IMR-90 (cell line): ENCODE measurements at regions not wholly inside any gene's neighbourhood (a gene's known extent, or its start where the extent isn't known, plus 50 kb on each side); places are given as distances from the start of the nearest gene placed in this dataset.

Source experiments
- ATAC-seq: fragments of 200-7000 bp; cut with Tn5 transposase; 2 replicates; pipeline ENCODE4 v1.9.1; 2020; ENCODE audit warnings: low read depth, mild to moderate bottlenecking, moderate library complexity
- BruUV-seq: library from RNA; stranded (reverse); fragments of 400-500 nt; replicated peaks from 2 replicates; lab custom pipeline; 2021; lab: Mats Ljungman, UMichigan
- CTCF ChIA-PET: fragments of 300-600 bp; formaldehyde crosslinking; extraction: SDS; loops from one replicate; lab custom pipeline; 2021; ENCODE audit warnings: antibody characterized with exemption; lab: Yijun Ruan, JAX
- POLR2A ChIA-PET: fragments of 300-600 bp; sonication (Branson Sonifier 250); formaldehyde crosslinking; loops from one replicate; lab custom pipeline; 2022; ENCODE audit warnings: antibody characterized with exemption; ENCODE audit not compliant: unreplicated experiment; lab: Charles Lee
- DNase-seq: peaks from one replicate; pipeline ENCODE4 v3.0.0; 2013
- H2AFZ ChIP-seq: replicated peaks from 2 replicates; pipeline ENCODE3; 2013; ENCODE audit warnings: low read length, mild to moderate bottlenecking; ENCODE audit not compliant: poor library complexity
- H2AK5ac ChIP-seq: 2 replicates; pipeline ENCODE4 v1.6.1; 2013; ENCODE audit warnings: low read depth, low read length, inconsistent platforms
- H2AK9ac ChIP-seq: replicated peaks from 2 replicates; pipeline ENCODE3; 2013; ENCODE audit warnings: mild to moderate bottlenecking, low read depth, low read length, moderate library complexity; ENCODE audit not compliant: poor library complexity
- H2BK120ac ChIP-seq: 2 replicates; pipeline ENCODE4 v1.6.1; 2013; ENCODE audit warnings: low read depth, low read length, inconsistent platforms
- H2BK15ac ChIP-seq: 3 replicates; pipeline ENCODE4 v1.6.1; 2013; ENCODE audit warnings: low read depth, low read length, inconsistent platforms
- H2BK20ac ChIP-seq: 2 replicates; pipeline ENCODE4 v1.6.1; 2013; ENCODE audit warnings: low read depth, mild to moderate bottlenecking, inconsistent platforms, low read length, moderate library complexity
- H2BK5ac ChIP-seq: 2 replicates; pipeline ENCODE4 v1.6.1; 2013; ENCODE audit warnings: mild to moderate bottlenecking, low read depth, low read length, inconsistent platforms; ENCODE audit not compliant: poor library complexity, severe bottlenecking
- H3K14ac ChIP-seq: replicated peaks from 2 replicates; pipeline ENCODE4 v1.6.1; 2013; ENCODE audit warnings: low read depth, low read length, inconsistent platforms
- H3K18ac ChIP-seq: 2 replicates; pipeline ENCODE4 v1.6.1; 2013; ENCODE audit warnings: low read depth, low read length, control low read depth
- H3K23ac ChIP-seq: 2 replicates; pipeline ENCODE4 v1.6.1; 2013; ENCODE audit warnings: low read depth, low read length, inconsistent platforms
- H3K27ac ChIP-seq: 2 replicates; pipeline ENCODE4 v1.5.1; 2013; ENCODE audit warnings: mild to moderate bottlenecking, control low read depth, low read length; ENCODE audit not compliant: insufficient read depth
- H3K27me3 ChIP-seq: 2 replicates; pipeline ENCODE4 v1.6.1; 2013; ENCODE audit warnings: low read length; ENCODE audit not compliant: control insufficient read depth, insufficient read depth
- H3K36me3 ChIP-seq: 2 replicates; pipeline ENCODE4 v1.6.1; 2013; ENCODE audit warnings: low read length, mixed read lengths; ENCODE audit not compliant: control insufficient read depth, insufficient read depth
- H3K4ac ChIP-seq: 2 replicates; pipeline ENCODE4 v1.6.1; 2013; ENCODE audit warnings: low read depth, low read length, inconsistent platforms
- H3K4me1 ChIP-seq: 2 replicates; pipeline ENCODE4 v1.6.1; 2013; ENCODE audit warnings: low read length, mixed read lengths; ENCODE audit not compliant: control insufficient read depth, insufficient read depth
- H3K4me2 ChIP-seq: 2 replicates; pipeline ENCODE4 v1.6.1; 2013; ENCODE audit warnings: low read depth, mild to moderate bottlenecking, control low read depth, low read length, moderate library complexity
- H3K4me3 ChIP-seq: 2 replicates; pipeline ENCODE4 v1.5.1; 2013; ENCODE audit warnings: low read depth, mild to moderate bottlenecking, control low read depth, low read length, moderate library complexity; ENCODE audit not compliant: insufficient read depth
- H3K56ac ChIP-seq: 2 replicates; pipeline ENCODE4 v1.6.1; 2013; ENCODE audit warnings: low read length, inconsistent platforms; ENCODE audit not compliant: insufficient read depth; ENCODE audit errors: extremely low read depth
- H3K79me1 ChIP-seq, 2 experiments: 2 replicates each; pipeline ENCODE4 v1.6.1; 2013; ENCODE audit warnings: low read length in 2 of 2, inconsistent platforms in 1 of 2, low read depth in 1 of 2
- H3K9ac ChIP-seq: 2 replicates; pipeline ENCODE4 v1.6.1; 2013; ENCODE audit warnings: low read depth, low read length, control low read depth
- H3K9me1 ChIP-seq: 2 replicates; pipeline ENCODE4 v1.6.1; 2013; ENCODE audit warnings: low read length, inconsistent platforms; ENCODE audit not compliant: insufficient read depth
- H3K9me3 ChIP-seq: 2 replicates; pipeline ENCODE4 v1.6.1; 2013; ENCODE audit warnings: low read length; ENCODE audit not compliant: control insufficient read depth, insufficient read depth
- H4K20me1 ChIP-seq: 2 replicates; pipeline ENCODE4 v1.6.1; 2013; ENCODE audit warnings: low read length, inconsistent platforms; ENCODE audit not compliant: insufficient read depth
- H4K5ac ChIP-seq: 2 replicates; pipeline ENCODE4 v1.6.1; 2013; ENCODE audit warnings: mild to moderate bottlenecking, low read depth, low read length, control low read depth
- H4K8ac ChIP-seq, 2 experiments: 2 replicates each; pipeline ENCODE4 v1.6.1; 2013; ENCODE audit warnings: low read depth in 2 of 2, low read length in 2 of 2, control low read depth in 1 of 2, inconsistent platforms in 1 of 2
- H4K91ac ChIP-seq: 2 replicates; pipeline ENCODE4 v1.6.1; 2013; ENCODE audit warnings: low read depth, low read length, inconsistent platforms; ENCODE audit not compliant: insufficient read depth
- BHLHE40 ChIP-seq: fragments of 150-350 bp; IDR thresholded peaks from 2 replicates; pipeline ENCODE4 v1.6.1; 2016; ENCODE audit warnings: mild to moderate bottlenecking, low read depth, low read length
- CHD1 ChIP-seq: IDR thresholded peaks from 2 replicates; pipeline ENCODE4 v1.6.1; 2012; ENCODE audit warnings: low read depth, low read length, improper control_type of control experiment
- CTCF ChIP-seq: conservative IDR thresholded peaks from 2 replicates; pipeline ENCODE4 v1.5.1; 2012; ENCODE audit warnings: mild to moderate bottlenecking, low read depth, low read length, improper control_type of control experiment
- ELK1 ChIP-seq: fragments of 150-350 bp; IDR thresholded peaks from 2 replicates; pipeline ENCODE4 v1.6.1; 2016; ENCODE audit warnings: low read depth, mild to moderate bottlenecking, low read length, moderate library complexity, borderline replicate concordance
- FOS ChIP-seq: fragments of 150-350 bp; IDR thresholded peaks from 2 replicates; pipeline ENCODE4 v1.6.1; 2016; ENCODE audit warnings: low read depth, low read length
- MAZ ChIP-seq: IDR thresholded peaks from 2 replicates; pipeline ENCODE4 v1.6.1; 2012; ENCODE audit warnings: low read depth, mild to moderate bottlenecking, low read length, improper control_type of control experiment, moderate library complexity, borderline replicate concordance
- NFE2L2 ChIP-seq: fragments of 150-350 bp; IDR thresholded peaks from 2 replicates; pipeline ENCODE4 v1.6.1; 2016; ENCODE audit warnings: low read depth, mild to moderate bottlenecking, low read length
- USF2 ChIP-seq: fragments of 150-350 bp; IDR thresholded peaks from 2 replicates; pipeline ENCODE4 v1.6.1; 2017; ENCODE audit warnings: mild to moderate bottlenecking, antibody characterized with exemption, low read length, low read depth
- WGBS, 2 experiments: methylation state at CpG; one replicate each; pipeline versions ENCODE4 v1.1.5 to v1.1.7; 2013; ENCODE audit warnings: missing lambda C conversion rate in 2 of 2; ENCODE audit not compliant: insufficient read length in 1 of 2; ENCODE audit errors: extremely low coverage in 2 of 2; 5-methylcytosine and 5-hydroxymethylcytosine counted together
- dilution Hi-C: fragments of 300-500 bp; cut with HindIII; formaldehyde crosslinking; loops from one replicate; pipeline ENCODE4 v1.14.3; 2018; ENCODE audit warnings: low sequenced_read_pairs; ENCODE audit not compliant: unreplicated experiment
- in situ Hi-C: fragments of 300-500 bp; cut with MboI; formaldehyde crosslinking; loops from 3 replicates; pipeline ENCODE4 v1.14.3; 2019; ENCODE audit warnings: low sequenced_read_pairs, inconsistent platforms, mixed read lengths
- intact Hi-C: fragments of 100-400 bp; cut with micrococcal nuclease; formaldehyde crosslinking; loops from 2 replicates; pipeline ENCODE4 v1.10.0; 2022

DNA sequence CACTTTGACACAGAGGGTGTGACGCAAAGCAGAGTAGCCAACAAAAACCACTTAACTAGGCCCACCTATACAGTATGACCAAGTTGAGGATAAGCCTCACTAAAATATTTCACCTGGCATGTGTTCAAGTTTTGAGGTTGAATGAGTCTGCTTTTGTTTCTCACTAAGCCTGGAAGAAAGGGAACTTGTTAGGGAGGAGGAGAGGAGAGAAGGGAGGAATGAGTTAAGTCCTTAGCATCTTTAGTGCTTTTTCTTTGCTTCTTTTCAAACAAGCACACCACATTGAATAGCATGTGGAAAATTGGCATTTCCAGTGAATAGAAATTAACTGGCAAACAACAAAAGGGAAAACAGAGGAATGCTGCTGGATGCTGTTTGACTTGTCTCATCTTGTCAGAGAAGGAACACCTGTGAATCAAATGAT, 461.9 kb downstream of the GJA1 start:
- Histone ChIP-seq H4K5ac (no peak overlapping the region), H3K9me1 (no peaks in the 10 kb centered on the region), H3K18ac (no peak overlapping the region; the same call in 1 of the 2 replicates), H2BK5ac (no peak overlapping the region), H2BK120ac (no peak overlapping the region), H3K9ac (no peak overlapping the region), H3K4ac (no peak overlapping the region), H3K23ac (no peak overlapping the region), H3K4me2 (no peak overlapping the region), H2AK9ac (no peak overlapping the region), H3K79me1 (no peaks in the 10 kb centered on the region), H3K27me3 (no peaks in the 10 kb centered on the region), H3K4me3 (no peak overlapping the region), H4K8ac (no peak overlapping the region), H2AK5ac (no peak overlapping the region), H4K91ac (peak overlapping the region; percentile 35; the same call in 1 of the 2 replicates), H2BK15ac (no peak overlapping the region), H3K4me1 (peaks cover 5% of the 10 kb centered on the region; the same call in 1 of the 2 replicates), H3K27ac (no peak overlapping the region), H2AFZ (no peak overlapping the region), H3K56ac (no peak overlapping the region), H3K36me3 (no peaks in the 10 kb centered on the region), H2BK20ac (no peak overlapping the region), H3K9me3 (no peaks in the 10 kb centered on the region), H4K20me1 (no peaks in the 10 kb centered on the region), H3K14ac (no peak overlapping the region)
- dilution Hi-C loops (no loop called here), in situ Hi-C loops (no loop called here), intact Hi-C loops (no loop called here)
- POLR2A ChIA-PET, result no interaction called here
- peak; percentile 44 for DNase-seq
- WGBS, 2 experiments, result no CpG with 5 or more reads among the region's 1 CpG
- BruUV-seq, result no TSS peak
- TF ChIP-seq USF2, result no peak
- TF ChIP-seq NFE2L2, result no peak
- TF ChIP-seq BHLHE40, result no peak
- TF ChIP-seq FOS, result no peak
- no peak for TF ChIP-seq CTCF
- no peak for TF ChIP-seq MAZ
- TF ChIP-seq ELK1, result no peak
- no peak for TF ChIP-seq CHD1
- CTCF ChIA-PET, result no interaction called here
- ATAC-seq, result no peak
